Fibroblast of lung (primary cell): ENCODE measurements at regions not wholly inside any gene's neighbourhood (a gene's known extent, or its start where the extent isn't known, plus 50 kb on each side); places are given as distances from the start of the nearest gene placed in this dataset.

Experiments used
- CTCF ChIP-seq, 2 donors: IDR thresholded peaks in 1 of 2; conservative IDR thresholded peaks in 1 of 2; 1 replicate in 1 of 2; 2 replicates in 1 of 2; pipeline ENCODE4 v1.5.1; 2011 to 2012; ENCODE audit warnings: low read length in 2 of 2, control low read depth in 1 of 2, inconsistent platforms in 1 of 2, low read depth in 1 of 2, mild to moderate bottlenecking in 1 of 2
- EZH2 ChIP-seq: IDR thresholded peaks from 2 replicates; pipeline ENCODE4 v1.5.1; 2012; ENCODE audit warnings: low read length, control low read depth, mild to moderate bottlenecking; ENCODE audit errors: missing control alignments

GRCh38 chr1:228923973-228924686 lies 188.9 kb downstream of the RHOU start:
- TF ChIP-seq CTCF (conservative IDR thresholded peaks at IDR 0.05 in 1 of 2, IDR thresholded peaks at IDR 0.05 in 1 of 2; ENCODE audit: low read depth in 1 of 2, low read length in 2 of 2) = no peak
- no peak for TF ChIP-seq EZH2
